ENCODE measurements at regions not wholly inside any gene's neighbourhood (a gene's known extent, or its start where the extent isn't known, plus 50 kb on each side); places are given as distances from the start of the nearest gene placed in this dataset.
A peak's percentile ranks its signal among the peaks of the same experiment; 100 is the strongest.

GRCh38 chr13:106129273-106129672, 406.2 kb downstream of the EFNB2 start:
- H3K9me3 ChIP-seq (ENCODE audit: control insufficient read depth, low read length), result peaks cover 4% of the 10 kb centered on the region
- no peaks in the 10 kb centered on the region for H3K36me3 ChIP-seq (ENCODE audit: control insufficient read depth, insufficient read depth, low read length, severe bottlenecking)
- peaks cover 12% of the 10 kb centered on the region for H3K4me1 ChIP-seq (ENCODE audit: control insufficient read depth, insufficient read depth, low read length)
- H3K4me3 ChIP-seq (ENCODE audit: low read length), result no peak overlapping the region
- H3K9ac ChIP-seq (ENCODE audit: low read length), result no peak overlapping the region
- H3K27me3 ChIP-seq (replicated peaks; ENCODE audit: control insufficient read depth, insufficient read depth, low read length), result peaks cover 8% of the 10 kb centered on the region
- no peak for DNase-seq (ENCODE audit: low read depth)

GRCh38 chr13:106122234-106122633, 413.2 kb downstream of the EFNB2 start:
- Histone ChIP-seq H3K36me3 (ENCODE audit: control insufficient read depth, insufficient read depth, low read length, severe bottlenecking) (no peaks in the 10 kb centered on the region), H3K9ac (ENCODE audit: low read length) (no peak overlapping the region), H3K9me3 (ENCODE audit: control insufficient read depth, low read length) (no peaks in the 10 kb centered on the region), H3K4me3 (ENCODE audit: low read length) (no peak overlapping the region), H3K27me3 (replicated peaks; ENCODE audit: control insufficient read depth, insufficient read depth, low read length) (peaks cover 5% of the 10 kb centered on the region), H3K4me1 (ENCODE audit: control insufficient read depth, insufficient read depth, low read length) (no peaks in the 10 kb centered on the region)
- DNase-seq (ENCODE audit: low read depth), result no peak

GRCh38 chr13:106121173-106121754, 414.2 kb downstream of the EFNB2 start:
- H3K4me3 ChIP-seq (ENCODE audit: low read length), result no peak overlapping the region
- H3K27me3 ChIP-seq (replicated peaks; ENCODE audit: control insufficient read depth, insufficient read depth, low read length), result peaks cover 5% of the 10 kb centered on the region
- H3K9ac ChIP-seq (ENCODE audit: low read length), result no peak overlapping the region
- no peaks in the 10 kb centered on the region for H3K36me3 ChIP-seq (ENCODE audit: control insufficient read depth, insufficient read depth, low read length, severe bottlenecking)
- no peaks in the 10 kb centered on the region for H3K9me3 ChIP-seq (ENCODE audit: control insufficient read depth, low read length)
- no peak for DNase-seq (ENCODE audit: low read depth)
- H3K4me1 ChIP-seq (ENCODE audit: control insufficient read depth, insufficient read depth, low read length), result no peaks in the 10 kb centered on the region

- Histone ChIP-seq H3K4me3 (ENCODE audit: low read length) (no peak overlapping the region), H3K9ac (ENCODE audit: low read length) (no peak overlapping the region), H3K4me1 (ENCODE audit: control insufficient read depth, insufficient read depth, low read length) (no peaks in the 10 kb centered on the region), H3K27me3 (replicated peaks; ENCODE audit: control insufficient read depth, insufficient read depth, low read length) (no peaks in the 10 kb centered on the region), H3K36me3 (ENCODE audit: control insufficient read depth, insufficient read depth, low read length, severe bottlenecking) (no peaks in the 10 kb centered on the region), H3K9me3 (ENCODE audit: control insufficient read depth, low read length) (no peaks in the 10 kb centered on the region)
- DNase-seq (ENCODE audit: low read depth), result no peak
Measured at GRCh38 chr13:106118996-106119395, 416.5 kb downstream of the EFNB2 start.

GRCh38 chr13:106118050-106118449, 417.4 kb downstream of the EFNB2 start:
- DNase-seq (ENCODE audit: low read depth), result peak; percentile 47
- no peak overlapping the region for H3K4me3 ChIP-seq (ENCODE audit: low read length)

GRCh38 chr13:106117640-106118039, 417.8 kb downstream of the EFNB2 start:
- no peak for DNase-seq (ENCODE audit: low read depth)
- no peaks in the 10 kb centered on the region for H3K27me3 ChIP-seq (replicated peaks; ENCODE audit: control insufficient read depth, insufficient read depth, low read length)
- H3K9ac ChIP-seq (ENCODE audit: low read length), result no peak overlapping the region
- H3K36me3 ChIP-seq (ENCODE audit: control insufficient read depth, insufficient read depth, low read length, severe bottlenecking), result no peaks in the 10 kb centered on the region
- H3K4me1 ChIP-seq (ENCODE audit: control insufficient read depth, insufficient read depth, low read length), result no peaks in the 10 kb centered on the region
- H3K4me3 ChIP-seq (ENCODE audit: low read length), result no peak overlapping the region
- no peaks in the 10 kb centered on the region for H3K9me3 ChIP-seq (ENCODE audit: control insufficient read depth, low read length)

More at GRCh38 chr13:106118050-106118449, 417.4 kb downstream of the EFNB2 start:
- no peaks in the 10 kb centered on the region for H3K27me3 ChIP-seq (replicated peaks; ENCODE audit: control insufficient read depth, insufficient read depth, low read length)
- no peaks in the 10 kb centered on the region for H3K36me3 ChIP-seq (ENCODE audit: control insufficient read depth, insufficient read depth, low read length, severe bottlenecking)
- H3K9ac ChIP-seq (ENCODE audit: low read length), result no peak overlapping the region
- no peaks in the 10 kb centered on the region for H3K4me1 ChIP-seq (ENCODE audit: control insufficient read depth, insufficient read depth, low read length)
- H3K9me3 ChIP-seq (ENCODE audit: control insufficient read depth, low read length), result no peaks in the 10 kb centered on the region

- Histone ChIP-seq H3K36me3 (ENCODE audit: control insufficient read depth, insufficient read depth, low read length, severe bottlenecking) (no peaks in the 10 kb centered on the region), H3K4me1 (ENCODE audit: control insufficient read depth, insufficient read depth, low read length) (no peaks in the 10 kb centered on the region), H3K9me3 (ENCODE audit: control insufficient read depth, low read length) (no peaks in the 10 kb centered on the region), H3K27me3 (replicated peaks; ENCODE audit: control insufficient read depth, insufficient read depth, low read length) (no peaks in the 10 kb centered on the region), H3K9ac (ENCODE audit: low read length) (no peak overlapping the region), H3K4me3 (ENCODE audit: low read length) (no peak overlapping the region)
- DNase-seq (ENCODE audit: low read depth), result peak; percentile 56
Measured at GRCh38 chr13:106117035-106117434, 418.4 kb downstream of the EFNB2 start.

GRCh38 chr13:106115081-106115480, 420.4 kb downstream of the EFNB2 start:
- Histone ChIP-seq H3K9ac (ENCODE audit: low read length) (no peak overlapping the region), H3K36me3 (ENCODE audit: control insufficient read depth, insufficient read depth, low read length, severe bottlenecking) (no peaks in the 10 kb centered on the region), H3K4me3 (ENCODE audit: low read length) (no peak overlapping the region), H3K9me3 (ENCODE audit: control insufficient read depth, low read length) (no peaks in the 10 kb centered on the region), H3K27me3 (replicated peaks; ENCODE audit: control insufficient read depth, insufficient read depth, low read length) (no peaks in the 10 kb centered on the region), H3K4me1 (ENCODE audit: control insufficient read depth, insufficient read depth, low read length) (no peaks in the 10 kb centered on the region)
- DNase-seq (ENCODE audit: low read depth), result no peak

GRCh38 chr13:106113796-106114195, 421.7 kb downstream of the EFNB2 start:
- H3K4me1 ChIP-seq (ENCODE audit: control insufficient read depth, insufficient read depth, low read length), result no peaks in the 10 kb centered on the region
- H3K4me3 ChIP-seq (ENCODE audit: low read length), result no peak overlapping the region
- H3K9me3 ChIP-seq (ENCODE audit: control insufficient read depth, low read length), result no peaks in the 10 kb centered on the region
- H3K9ac ChIP-seq (ENCODE audit: low read length), result no peak overlapping the region
- no peaks in the 10 kb centered on the region for H3K36me3 ChIP-seq (ENCODE audit: control insufficient read depth, insufficient read depth, low read length, severe bottlenecking)
- H3K27me3 ChIP-seq (replicated peaks; ENCODE audit: control insufficient read depth, insufficient read depth, low read length), result no peaks in the 10 kb centered on the region
- no peak for DNase-seq (ENCODE audit: low read depth)

- no peak for DNase-seq (ENCODE audit: low read depth)
- no peaks in the 10 kb centered on the region for H3K4me1 ChIP-seq (ENCODE audit: control insufficient read depth, insufficient read depth, low read length)
- no peaks in the 10 kb centered on the region for H3K9me3 ChIP-seq (ENCODE audit: control insufficient read depth, low read length)
- no peak overlapping the region for H3K4me3 ChIP-seq (ENCODE audit: low read length)
- H3K27me3 ChIP-seq (replicated peaks; ENCODE audit: control insufficient read depth, insufficient read depth, low read length), result no peaks in the 10 kb centered on the region
- H3K9ac ChIP-seq (ENCODE audit: low read length), result no peak overlapping the region
- H3K36me3 ChIP-seq (ENCODE audit: control insufficient read depth, insufficient read depth, low read length, severe bottlenecking), result no peaks in the 10 kb centered on the region
Measured at GRCh38 chr13:106112191-106112590, 423.3 kb downstream of the EFNB2 start.

GRCh38 chr13:106110241-106110855, 425.1 kb downstream of the EFNB2 start:
- no peaks in the 10 kb centered on the region for H3K36me3 ChIP-seq (ENCODE audit: control insufficient read depth, insufficient read depth, low read length, severe bottlenecking)
- no peaks in the 10 kb centered on the region for H3K9me3 ChIP-seq (ENCODE audit: control insufficient read depth, low read length)
- H3K4me3 ChIP-seq (ENCODE audit: low read length), result no peak overlapping the region
- no peaks in the 10 kb centered on the region for H3K27me3 ChIP-seq (replicated peaks; ENCODE audit: control insufficient read depth, insufficient read depth, low read length)
- DNase-seq (ENCODE audit: low read depth), result no peak
- no peak overlapping the region for H3K9ac ChIP-seq (ENCODE audit: low read length)
- no peaks in the 10 kb centered on the region for H3K4me1 ChIP-seq (ENCODE audit: control insufficient read depth, insufficient read depth, low read length)

- DNase-seq (ENCODE audit: low read depth), result peak; percentile 69
- Histone ChIP-seq H3K27me3 (replicated peaks; ENCODE audit: control insufficient read depth, insufficient read depth, low read length) (no peaks in the 10 kb centered on the region), H3K36me3 (ENCODE audit: control insufficient read depth, insufficient read depth, low read length, severe bottlenecking) (no peaks in the 10 kb centered on the region), H3K4me1 (ENCODE audit: control insufficient read depth, insufficient read depth, low read length) (peaks cover 4% of the 10 kb centered on the region), H3K9ac (ENCODE audit: low read length) (no peak overlapping the region), H3K4me3 (ENCODE audit: low read length) (no peak overlapping the region), H3K9me3 (ENCODE audit: control insufficient read depth, low read length) (no peaks in the 10 kb centered on the region)
Measured at GRCh38 chr13:106109391-106109791, 426.1 kb downstream of the EFNB2 start.

Data from adipocyte (in vitro differentiated cells).